ENCODE measurements at regions not wholly inside any gene's neighbourhood (a gene's known extent, or its start where the extent isn't known, plus 50 kb on each side); places are given as distances from the start of the nearest gene placed in this dataset.

- DNase-seq (ENCODE audit: low read depth in 2 of 3, low spot score in 2 of 3), result no peak
These were observed 494.2 kb upstream of the AGTR1 start for GRCh38 chr3:148203297-148204010.

DNA sequence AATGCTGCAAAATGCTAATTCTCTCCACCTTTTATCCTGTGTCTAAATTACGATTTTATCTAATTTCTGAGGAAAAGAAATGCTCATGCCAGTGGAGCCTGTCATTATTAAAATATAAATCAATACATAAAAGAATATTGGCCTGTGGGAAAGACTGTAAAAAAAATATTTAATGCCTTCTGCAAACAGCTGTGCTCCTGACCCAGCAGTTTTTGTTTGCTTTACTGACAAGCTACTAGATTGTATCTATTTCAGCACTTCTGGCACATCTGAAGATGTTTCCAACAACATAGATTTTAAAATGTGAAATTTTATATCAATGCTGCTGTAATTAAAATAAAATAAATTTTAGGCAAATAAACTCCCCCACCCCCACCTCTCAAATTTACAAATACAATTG is 493.6 kb upstream of the AGTR1 start:
- DNase-seq (ENCODE audit: low read depth in 2 of 3, low spot score in 2 of 3), result no peak

GRCh38 chr3:148205977-148206376 is 491.7 kb upstream of the AGTR1 start:
- no peak for DNase-seq (ENCODE audit: low read depth in 2 of 3, low spot score in 2 of 3)

DNA sequence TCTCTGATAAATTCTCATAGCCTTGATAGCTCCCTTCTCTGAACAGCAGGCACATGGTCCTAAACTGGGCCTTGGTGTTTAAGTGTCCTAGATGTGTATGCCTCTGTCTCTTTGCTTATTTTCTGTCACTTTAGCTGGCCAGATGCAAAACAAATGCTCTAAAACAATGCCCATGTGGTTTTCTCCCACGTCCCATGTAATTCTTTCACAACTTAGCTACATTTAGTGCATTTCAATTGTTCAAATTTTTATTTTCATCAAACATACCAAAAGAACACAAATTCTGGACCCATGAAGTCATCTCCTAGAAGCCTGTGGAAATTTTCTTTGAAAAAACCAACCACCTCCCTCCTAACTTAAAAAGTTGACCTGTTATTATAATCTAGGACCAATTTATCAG is 491.3 kb upstream of the AGTR1 start:
- DNase-seq (ENCODE audit: low read depth in 2 of 3, low spot score in 2 of 3), result no peak

- DNase-seq (ENCODE audit: low read depth in 2 of 3, low spot score in 2 of 3), result no peak
These were observed 488.7 kb upstream of the AGTR1 start for GRCh38 chr3:148208975-148209374.

DNA sequence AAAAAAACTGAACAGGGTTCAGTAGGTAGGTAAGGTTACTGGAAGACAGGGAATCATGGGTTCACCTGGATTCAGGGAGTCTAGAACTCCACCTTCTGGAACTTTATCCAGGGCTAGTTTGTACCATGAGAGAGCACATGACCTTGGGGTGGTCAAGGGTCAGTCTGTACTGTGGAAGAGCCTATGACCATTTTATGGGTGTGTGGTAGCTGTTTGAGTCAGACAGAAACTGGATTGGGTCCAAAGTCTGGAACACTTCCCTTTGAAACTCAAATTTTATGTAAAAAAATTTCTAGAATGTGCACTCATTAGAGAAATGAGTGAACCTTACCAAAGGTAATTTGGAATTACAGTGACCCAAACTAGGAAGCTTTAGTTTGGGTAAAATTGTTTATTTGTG is 486.0 kb upstream of the AGTR1 start:
- no peak for DNase-seq (ENCODE audit: low read depth in 2 of 3, low spot score in 2 of 3)

DNA sequence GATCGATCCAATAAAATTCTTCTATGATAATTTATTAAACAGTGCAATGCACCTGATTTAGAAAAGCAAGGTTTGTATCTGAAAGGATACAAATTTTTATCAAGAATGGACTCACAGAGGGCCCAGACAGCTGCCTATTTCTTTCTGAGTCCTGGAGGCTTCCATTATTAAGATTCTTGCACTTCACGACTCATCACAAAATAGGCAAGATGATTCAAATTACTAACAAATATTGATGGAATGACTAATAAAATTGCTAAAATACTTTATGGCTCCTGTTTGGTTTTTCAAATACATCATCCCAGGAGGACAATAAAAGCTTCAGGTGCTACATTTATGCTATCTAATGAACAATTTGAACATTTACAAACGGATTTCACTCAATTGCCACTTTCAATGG is 483.0 kb upstream of the AGTR1 start:
- no peak for DNase-seq (ENCODE audit: low read depth in 2 of 3, low spot score in 2 of 3)

DNA sequence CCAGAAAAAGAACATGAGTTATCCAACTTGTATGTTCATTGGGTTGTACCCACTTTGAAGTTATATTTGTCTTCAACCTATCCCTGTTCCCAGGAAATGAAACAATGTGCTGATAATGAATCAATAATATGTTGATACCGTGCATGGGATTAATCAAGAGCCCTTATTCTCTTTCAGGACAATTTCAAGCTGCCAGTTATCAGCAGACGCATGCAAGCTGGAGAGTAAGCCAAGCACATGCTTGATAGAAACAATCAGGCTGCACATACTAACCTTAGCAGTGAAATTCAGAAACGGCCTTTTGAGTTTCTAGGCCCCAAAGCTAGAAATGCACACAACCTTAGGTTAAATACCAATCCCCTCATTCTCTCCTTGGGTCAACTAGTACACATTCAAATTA is 480.4 kb upstream of the AGTR1 start:
- no peak for DNase-seq (ENCODE audit: low read depth in 2 of 3, low spot score in 2 of 3)

DNA sequence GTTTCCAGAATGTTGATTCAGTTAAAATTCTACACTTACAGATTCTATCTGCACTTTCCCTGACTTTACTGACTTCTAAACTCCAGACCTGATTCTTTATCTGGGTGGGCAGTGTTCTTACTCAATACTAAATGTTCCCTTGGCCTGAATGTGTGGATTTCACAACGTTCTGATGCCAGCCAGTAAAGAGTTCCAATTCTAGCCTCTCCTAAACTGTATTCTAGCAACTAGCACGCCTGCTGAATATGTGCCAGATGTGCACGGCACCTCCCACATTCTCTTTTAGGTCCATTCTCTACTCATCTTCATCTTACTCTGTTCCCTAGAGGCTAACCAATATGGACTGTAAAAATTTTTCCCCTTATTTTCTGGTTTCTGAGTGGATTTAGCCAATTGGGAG is 479.5 kb upstream of the AGTR1 start:
- no peak for DNase-seq (ENCODE audit: low read depth in 2 of 3, low spot score in 2 of 3)

- DNase-seq (ENCODE audit: low read depth in 2 of 3, low spot score in 2 of 3), result no peak
These were observed 477.7 kb upstream of the AGTR1 start for GRCh38 chr3:148219999-148220398.

DNA sequence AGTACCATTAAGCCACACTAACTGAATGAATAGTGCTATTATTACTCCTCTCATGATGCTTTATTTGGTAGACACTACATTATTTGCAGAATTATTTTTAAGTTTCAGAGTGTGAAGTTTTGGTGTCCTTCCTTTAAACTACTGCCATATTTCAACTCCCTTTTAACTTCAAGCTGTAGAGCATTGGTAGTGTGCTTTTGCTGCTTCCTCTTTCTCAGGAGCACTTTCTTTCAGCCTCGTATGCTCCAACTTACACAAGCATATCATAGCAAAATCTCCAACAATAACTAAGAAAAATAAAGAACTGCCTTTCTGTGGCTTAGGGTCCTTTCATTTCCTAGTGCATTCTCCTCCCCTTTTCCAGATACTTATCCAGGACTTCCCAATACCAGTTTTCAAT is 476.4 kb upstream of the AGTR1 start:
- DNase-seq (ENCODE audit: low read depth in 2 of 3, low spot score in 2 of 3), result no peak

GRCh38 chr3:148223266-148223665 is 474.4 kb upstream of the AGTR1 start:
- DNase-seq (ENCODE audit: low read depth in 2 of 3, low spot score in 2 of 3), result no peak

DNA sequence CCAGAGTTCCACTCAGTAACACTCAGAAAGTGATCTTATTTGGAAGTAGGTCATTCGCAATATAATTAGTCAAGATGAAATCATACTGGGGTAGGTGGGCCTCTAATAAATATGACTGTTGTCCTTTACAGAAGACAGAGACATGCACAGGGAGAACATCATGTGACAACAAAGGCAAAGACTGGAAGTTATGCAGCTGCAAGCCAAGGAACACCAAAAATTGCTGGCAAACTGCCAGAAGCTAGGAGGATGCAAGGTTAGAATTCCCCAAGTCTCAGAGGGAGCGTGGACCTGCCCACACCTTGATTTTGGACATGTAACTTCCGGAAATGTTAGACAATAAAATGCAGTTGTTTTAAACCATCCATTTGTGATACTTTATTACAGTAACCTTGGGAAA is 471.5 kb upstream of the AGTR1 start:
- DNase-seq (ENCODE audit: low read depth in 2 of 3, low spot score in 2 of 3), result no peak

- DNase-seq (ENCODE audit: low read depth in 2 of 3, low spot score in 2 of 3), result no peak
These were observed 470.2 kb upstream of the AGTR1 start for GRCh38 chr3:148227534-148227933.

DNA sequence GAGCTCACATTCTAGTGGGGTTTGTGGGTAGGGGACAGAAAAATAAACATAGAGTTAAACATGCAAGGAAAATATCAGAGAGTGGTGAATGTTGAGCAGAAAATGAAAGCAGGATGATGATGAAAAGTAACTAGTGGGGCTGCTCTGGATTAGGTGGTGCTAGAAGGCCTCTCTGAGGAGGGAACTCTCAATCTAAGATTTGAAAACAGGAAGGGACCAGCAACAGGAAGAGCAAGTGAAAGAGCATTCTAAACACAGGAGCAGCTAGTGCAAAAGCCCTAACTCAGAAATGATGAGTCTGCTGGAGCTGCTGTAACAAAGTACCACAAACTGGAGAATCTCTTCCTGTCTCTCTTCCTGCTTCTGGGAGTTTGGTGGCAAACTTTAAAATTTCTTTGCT is 468.6 kb upstream of the AGTR1 start:
- no peak for DNase-seq (ENCODE audit: low read depth in 2 of 3, low spot score in 2 of 3)

- no peak for DNase-seq (ENCODE audit: low read depth in 2 of 3, low spot score in 2 of 3)
These were observed 467.2 kb upstream of the AGTR1 start for GRCh38 chr3:148230473-148230872.

GRCh38 chr3:148232389-148232788 is 465.3 kb upstream of the AGTR1 start:
- no peak for DNase-seq (ENCODE audit: low read depth in 2 of 3, low spot score in 2 of 3)

GRCh38 chr3:148233403-148233802 is 464.3 kb upstream of the AGTR1 start:
- no peak for DNase-seq (ENCODE audit: low read depth in 2 of 3, low spot score in 2 of 3)

- no peak for DNase-seq (ENCODE audit: low read depth in 2 of 3, low spot score in 2 of 3)
These were observed 463.2 kb upstream of the AGTR1 start for GRCh38 chr3:148234536-148234935.

DNA sequence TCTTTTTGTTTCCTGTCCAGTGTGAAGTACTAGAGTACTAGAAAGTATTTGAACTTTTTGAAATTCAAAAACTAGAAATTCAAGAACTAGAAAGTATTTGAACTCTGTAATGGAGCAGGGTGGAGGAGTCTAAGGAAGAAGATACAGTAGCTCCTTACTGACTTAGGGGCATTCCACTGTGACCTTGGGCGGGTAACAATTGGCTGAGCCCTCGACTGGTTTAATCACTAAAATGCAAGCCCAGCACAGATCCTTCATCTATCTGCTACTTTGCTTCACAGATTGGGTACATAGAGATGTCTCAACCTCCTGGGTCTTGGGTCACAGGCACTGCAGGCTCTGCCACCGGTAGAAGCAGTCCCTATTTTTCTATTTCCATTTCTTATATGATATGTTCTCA is 462.1 kb upstream of the AGTR1 start:
- DNase-seq (ENCODE audit: low read depth in 2 of 3, low spot score in 2 of 3), result no peak

GRCh38 chr3:148238421-148238821 is 459.3 kb upstream of the AGTR1 start:
- DNase-seq (ENCODE audit: low read depth in 2 of 3, low spot score in 2 of 3), result no peak

- DNase-seq (ENCODE audit: low read depth in 2 of 3, low spot score in 2 of 3), result no peak
These were observed 457.4 kb upstream of the AGTR1 start for GRCh38 chr3:148240351-148240750.

- no peak for DNase-seq (ENCODE audit: low read depth in 2 of 3, low spot score in 2 of 3)
These were observed 454.1 kb upstream of the AGTR1 start for GRCh38 chr3:148243609-148244008.
